AG09309 (cell line): ENCODE measurements at regions not wholly inside any gene's neighbourhood (a gene's known extent, or its start where the extent isn't known, plus 50 kb on each side); places are given as distances from the start of the nearest gene placed in this dataset.

Experiments
- DNase-seq: peaks from one replicate; pipeline ENCODE4 v3.0.0-alpha.2; 2010; ENCODE audit warnings: low read depth
- H3K4me3 ChIP-seq: 2 replicates; pipeline ENCODE4 v1.5.1; 2011; ENCODE audit warnings: mild to moderate bottlenecking, low read depth, low read length, moderate library complexity; ENCODE audit not compliant: control insufficient read depth
- TF ChIP-seq, protein P1 (sequence below): IDR thresholded peaks from 2 replicates; pipeline ENCODE4 v1.5.1; 2011; ENCODE audit warnings: mild to moderate bottlenecking, low read depth, low read length, inconsistent platforms; ENCODE audit not compliant: insufficient read depth, control insufficient read depth; ENCODE audit errors: missing control alignments

DNA sequence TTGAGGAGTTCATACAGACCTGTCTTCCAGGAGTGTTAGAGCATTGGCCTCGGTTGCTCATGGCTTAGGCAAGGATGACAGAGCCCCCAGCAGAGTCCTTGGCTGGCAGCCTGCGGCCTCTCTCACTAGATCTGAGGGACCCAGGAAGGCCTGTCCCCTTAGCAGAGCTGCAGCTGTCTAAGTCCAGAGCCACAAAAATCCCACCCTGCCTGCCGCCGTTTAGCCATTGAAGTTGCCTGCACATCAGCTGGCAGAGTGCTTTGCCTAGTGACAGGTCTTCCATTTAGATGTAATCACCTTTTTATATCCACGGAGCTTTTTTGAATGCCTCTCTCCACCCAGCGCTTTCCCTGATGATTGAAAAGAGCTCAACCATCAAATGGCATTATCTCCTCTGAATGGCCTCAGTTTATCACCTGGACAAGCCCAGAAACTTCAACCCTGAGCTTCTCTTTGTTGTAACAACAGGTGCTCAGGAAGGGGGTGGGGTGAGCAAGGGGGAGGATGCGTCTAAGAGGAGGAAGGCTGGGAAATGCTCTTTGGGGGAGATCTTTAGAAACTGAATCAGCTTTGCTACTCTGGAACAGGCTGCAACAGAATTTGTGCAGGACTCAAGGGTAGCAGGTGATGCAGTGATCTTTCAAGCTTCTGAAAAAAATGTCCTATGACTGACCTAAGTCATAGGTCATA is 71.9 kb downstream of the TNP1 start:
- TF ChIP-seq, protein P1, sequence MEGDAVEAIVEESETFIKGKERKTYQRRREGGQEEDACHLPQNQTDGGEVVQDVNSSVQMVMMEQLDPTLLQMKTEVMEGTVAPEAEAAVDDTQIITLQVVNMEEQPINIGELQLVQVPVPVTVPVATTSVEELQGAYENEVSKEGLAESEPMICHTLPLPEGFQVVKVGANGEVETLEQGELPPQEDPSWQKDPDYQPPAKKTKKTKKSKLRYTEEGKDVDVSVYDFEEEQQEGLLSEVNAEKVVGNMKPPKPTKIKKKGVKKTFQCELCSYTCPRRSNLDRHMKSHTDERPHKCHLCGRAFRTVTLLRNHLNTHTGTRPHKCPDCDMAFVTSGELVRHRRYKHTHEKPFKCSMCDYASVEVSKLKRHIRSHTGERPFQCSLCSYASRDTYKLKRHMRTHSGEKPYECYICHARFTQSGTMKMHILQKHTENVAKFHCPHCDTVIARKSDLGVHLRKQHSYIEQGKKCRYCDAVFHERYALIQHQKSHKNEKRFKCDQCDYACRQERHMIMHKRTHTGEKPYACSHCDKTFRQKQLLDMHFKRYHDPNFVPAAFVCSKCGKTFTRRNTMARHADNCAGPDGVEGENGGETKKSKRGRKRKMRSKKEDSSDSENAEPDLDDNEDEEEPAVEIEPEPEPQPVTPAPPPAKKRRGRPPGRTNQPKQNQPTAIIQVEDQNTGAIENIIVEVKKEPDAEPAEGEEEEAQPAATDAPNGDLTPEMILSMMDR, result no peak
- no peak overlapping the region for H3K4me3 ChIP-seq
- DNase-seq, result no peak

DNA sequence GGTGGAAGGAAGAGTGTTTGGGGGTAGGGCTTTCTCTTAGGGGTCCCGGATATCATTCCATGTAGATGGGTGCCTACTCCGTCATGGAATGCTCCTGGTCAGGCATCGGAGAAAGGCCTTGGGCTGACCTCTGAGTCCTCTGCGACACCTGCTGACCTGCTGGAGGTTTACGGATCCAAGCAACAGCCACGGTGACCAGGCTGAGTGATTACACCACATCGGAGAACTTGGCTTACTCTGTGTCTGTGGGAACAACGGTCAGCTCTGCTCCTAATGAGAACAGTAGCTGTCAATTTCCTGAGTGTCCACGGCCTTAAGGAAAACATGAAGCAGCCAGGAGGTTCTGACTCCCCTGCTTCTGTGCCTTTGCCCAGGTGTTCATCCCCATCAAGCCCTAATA is 73.2 kb downstream of the TNP1 start:
- no peak for DNase-seq
- no peak overlapping the region for H3K4me3 ChIP-seq
- TF ChIP-seq, protein P1, result no peak

DNA sequence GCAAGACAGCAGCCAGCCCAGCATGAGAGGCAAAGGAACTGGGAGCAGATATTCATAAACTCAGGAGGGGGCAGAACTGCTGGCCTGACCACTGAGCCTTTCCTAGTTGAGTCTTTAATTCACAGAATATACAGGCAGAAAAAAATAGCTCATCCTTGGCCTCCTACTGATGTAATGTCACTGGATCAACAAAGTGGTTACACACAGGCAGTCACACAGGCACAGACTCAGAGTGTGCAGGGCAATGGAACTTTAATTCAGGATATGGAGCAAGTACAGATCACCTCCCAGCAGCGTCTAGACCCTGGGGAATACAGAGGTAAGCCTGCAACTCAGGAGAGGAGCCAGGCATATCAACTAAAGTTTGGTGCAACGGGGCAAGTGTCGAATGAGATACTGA is 75.4 kb downstream of the TNP1 start:
- DNase-seq, result no peak
- TF ChIP-seq, protein P1, result no peak
- H3K4me3 ChIP-seq, result no peak overlapping the region

DNA sequence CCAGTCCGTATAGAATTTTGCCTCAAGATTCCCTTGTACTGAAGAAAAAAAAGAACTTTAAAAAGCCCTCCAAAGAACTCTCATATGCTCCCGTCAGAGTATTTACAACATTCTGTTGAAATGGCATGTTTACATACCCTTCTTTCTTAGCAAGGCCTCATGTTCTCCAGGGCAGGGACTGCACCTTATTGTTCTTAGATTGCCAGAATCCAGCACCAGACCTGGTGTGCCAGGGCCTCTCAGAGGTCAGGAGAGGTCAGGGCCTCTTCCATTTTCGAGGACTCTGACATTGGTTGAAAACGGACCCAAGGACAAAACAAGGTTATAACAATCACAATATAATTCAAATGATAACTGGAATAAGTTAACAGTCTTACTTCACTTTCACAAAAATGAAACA is 78.2 kb downstream of the TNP1 start:
- no peak for DNase-seq
- no peak overlapping the region for H3K4me3 ChIP-seq
- TF ChIP-seq, protein P1, result no peak

DNA sequence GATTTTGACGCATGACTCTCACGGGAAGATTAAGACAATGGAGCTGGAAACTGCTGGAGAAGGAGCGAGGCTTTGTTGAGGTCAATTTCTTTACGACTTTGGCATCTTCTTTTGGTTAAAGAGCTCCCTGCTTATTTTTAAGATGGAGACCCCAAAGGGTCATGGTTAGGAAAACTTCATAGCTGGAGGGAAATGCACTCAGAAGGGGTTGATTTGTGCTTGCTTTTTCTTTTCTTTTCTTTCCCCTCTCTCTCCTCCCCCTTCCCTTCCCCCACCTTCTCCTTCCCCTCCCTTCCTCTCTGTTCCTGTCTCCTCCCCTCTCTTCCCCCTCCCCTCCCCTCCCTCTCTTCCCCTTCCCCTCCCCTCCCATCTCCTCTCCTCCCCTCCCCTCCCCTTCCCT is 79.0 kb downstream of the TNP1 start:
- no peak overlapping the region for H3K4me3 ChIP-seq
- TF ChIP-seq, protein P1, result no peak
- no peak for DNase-seq

DNA sequence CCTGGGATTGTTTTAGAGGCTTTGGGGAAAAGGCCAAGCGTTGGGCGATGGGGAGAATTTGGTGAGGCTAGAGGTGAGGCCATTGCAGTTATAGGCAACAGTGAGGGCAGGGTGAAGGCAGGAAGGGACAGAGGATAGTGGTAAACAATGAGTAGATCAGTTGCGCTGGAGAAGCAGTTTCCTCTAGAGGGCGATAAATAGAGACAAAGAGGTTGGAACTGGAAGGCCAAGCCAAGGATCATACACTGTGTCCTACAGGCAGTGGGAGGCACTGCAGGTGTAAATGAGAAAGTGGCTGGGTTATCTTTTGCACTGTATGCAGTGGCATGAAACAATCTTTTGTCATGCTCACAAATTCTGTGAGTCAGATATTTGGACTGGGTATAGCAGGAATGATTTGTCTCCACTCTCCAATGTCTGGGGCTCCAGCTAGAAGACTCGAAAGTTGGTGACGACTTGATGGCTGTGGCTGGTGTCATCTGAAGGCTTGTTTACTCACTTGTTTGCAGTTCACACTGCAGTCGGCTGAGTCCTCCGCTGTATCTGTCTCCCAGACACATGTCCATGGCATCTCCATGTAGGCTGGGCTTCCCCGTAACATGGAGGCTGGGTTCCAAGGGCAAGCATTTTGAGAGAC is 82.1 kb downstream of the TNP1 start:
- no peak overlapping the region for H3K4me3 ChIP-seq
- TF ChIP-seq, protein P1, result peak; percentile 63
- DNase-seq, result no peak
